Esophagus muscularis mucosa (tissue), 4 donors: ENCODE measurements at regions not wholly inside any gene's neighbourhood (a gene's known extent, or its start where the extent isn't known, plus 50 kb on each side); places are given as distances from the start of the nearest gene placed in this dataset.

ENCODE experiments used
- DNase-seq: peaks from one replicate; pipeline ENCODE4 v3.0.0-alpha.2; 2017; ENCODE audit errors: extremely low spot score
- H3K27ac ChIP-seq, 4 donors: fragments of 200-600 bp; sonication (generic); replicated peaks in 1 of 4; 1 replicate in 3 of 4; 2 replicates in 1 of 4; pipeline ENCODE4 v1.5.1; 2016 to 2019; ENCODE audit warnings: mild to moderate bottlenecking in 1 of 4
- H3K27me3 ChIP-seq, 4 donors: fragments of 200-600 bp; sonication (generic); one replicate each; pipeline versions ENCODE4 v1.5.1 to v1.6.0; 2016 to 2019
- H3K36me3 ChIP-seq, 4 donors: fragments of 200-600 bp; sonication (generic); one replicate each; pipeline ENCODE4 v1.5.1; 2016 to 2019
- H3K4me1 ChIP-seq, 4 donors: fragments of 200-600 bp; sonication (generic); one replicate each; pipeline ENCODE4 v1.5.1; 2016 to 2019
- H3K4me3 ChIP-seq, 4 donors: fragments of 200-600 bp; sonication (generic); 1 replicate in 2 of 4; 2 replicates in 2 of 4; pipeline ENCODE4 v1.5.1; 2016 to 2019; ENCODE audit warnings: mild to moderate bottlenecking in 4 of 4, moderate library complexity in 1 of 4
- H3K9me3 ChIP-seq, 4 donors: fragments of 200-600 bp; sonication (generic); 1 replicate in 3 of 4; 2 replicates in 1 of 4; pipeline ENCODE4 v1.5.1; 2016 to 2019
- CTCF ChIP-seq, 3 experiments: fragments of 200-600 bp in 2 of 3; fragments of 450-650 bp in 1 of 3; sonication (generic) in 2 of 3; IDR thresholded peaks; one replicate each; pipeline ENCODE4 v1.5.1; 2017 to 2019; ENCODE audit warnings: antibody characterized with exemption in 3 of 3, mild to moderate bottlenecking in 2 of 3, moderate library complexity in 1 of 3
- EP300 ChIP-seq: sonication (generic); formaldehyde crosslinking; IDR thresholded peaks from one replicate; pipeline ENCODE4 v1.6.1; 2017; ENCODE audit warnings: antibody characterized with exemption
- POLR2A ChIP-seq: fragments of 450-650 bp; IDR thresholded peaks from one replicate; pipeline ENCODE4 v1.6.1; 2017; ENCODE audit warnings: antibody characterized with exemption, moderate library complexity, mild to moderate bottlenecking, low read depth
- POLR2AphosphoS5 ChIP-seq, 2 donors: sonication (generic); formaldehyde crosslinking; IDR thresholded peaks; one replicate each; pipeline ENCODE4 v1.6.1; 2017; ENCODE audit warnings: antibody characterized with exemption in 2 of 2
- WGBS: methylation state at CpG from one replicate; pipeline ENCODE4 v1.1.5; 2018; 5-methylcytosine and 5-hydroxymethylcytosine counted together
- intact Hi-C: fragments of 100-400 bp; cut with DNase I; formaldehyde crosslinking; loops from one replicate; pipeline ENCODE4 v1.15.1; 2023

DNA sequence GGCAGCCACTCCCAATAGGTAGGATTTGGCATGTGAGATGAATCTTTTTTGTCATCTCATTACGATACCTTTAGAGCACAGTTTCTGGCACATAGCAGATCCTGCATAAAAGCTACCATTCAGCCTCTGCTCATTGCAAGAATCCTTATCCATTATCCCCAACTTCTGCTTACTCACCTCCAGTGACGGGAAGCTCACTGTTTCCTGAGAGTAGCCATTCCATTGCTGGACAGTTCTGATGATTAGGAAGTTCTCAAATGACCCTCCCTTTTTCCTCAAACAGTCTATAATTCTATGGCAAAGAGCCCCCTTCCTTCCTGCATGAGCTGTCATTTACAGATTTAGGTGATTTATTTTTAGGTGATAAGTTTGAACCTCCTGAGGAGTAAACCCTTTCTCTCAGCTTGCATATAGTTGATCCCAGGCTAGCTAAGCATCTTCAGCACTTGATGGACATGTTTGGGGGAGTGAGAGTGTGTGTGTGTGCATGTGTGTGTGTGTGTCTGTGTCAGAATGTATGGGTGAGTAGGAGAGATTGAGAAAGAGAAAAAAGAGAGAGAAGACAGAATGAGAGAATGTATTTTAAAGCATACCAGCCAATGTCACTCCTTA, 109.7 kb downstream of the LSM3 start:
- Histone ChIP-seq H3K27ac (no peak overlapping the region), H3K27me3 (peaks cover 0 to 5% (median 0%) of the 10 kb centered on the region in 4 donors), H3K4me3 (no peak overlapping the region), H3K36me3 (no peaks in the 10 kb centered on the region), H3K9me3 (no peaks in the 10 kb centered on the region), H3K4me1 (peaks cover 0 to 16% (median 2%) of the 10 kb centered on the region in 4 donors)
- no peak for TF ChIP-seq POLR2AphosphoS5 (IDR thresholded peaks at IDR 0.05)
- no peak for TF ChIP-seq EP300
- no peak for TF ChIP-seq CTCF (IDR thresholded peaks at IDR 0.05)
- no peak for TF ChIP-seq POLR2A
- no peak for DNase-seq
- intact Hi-C loops = no loop called here
- 93% methylated on average over 2 of the region's 2 CpGs for WGBS

DNA sequence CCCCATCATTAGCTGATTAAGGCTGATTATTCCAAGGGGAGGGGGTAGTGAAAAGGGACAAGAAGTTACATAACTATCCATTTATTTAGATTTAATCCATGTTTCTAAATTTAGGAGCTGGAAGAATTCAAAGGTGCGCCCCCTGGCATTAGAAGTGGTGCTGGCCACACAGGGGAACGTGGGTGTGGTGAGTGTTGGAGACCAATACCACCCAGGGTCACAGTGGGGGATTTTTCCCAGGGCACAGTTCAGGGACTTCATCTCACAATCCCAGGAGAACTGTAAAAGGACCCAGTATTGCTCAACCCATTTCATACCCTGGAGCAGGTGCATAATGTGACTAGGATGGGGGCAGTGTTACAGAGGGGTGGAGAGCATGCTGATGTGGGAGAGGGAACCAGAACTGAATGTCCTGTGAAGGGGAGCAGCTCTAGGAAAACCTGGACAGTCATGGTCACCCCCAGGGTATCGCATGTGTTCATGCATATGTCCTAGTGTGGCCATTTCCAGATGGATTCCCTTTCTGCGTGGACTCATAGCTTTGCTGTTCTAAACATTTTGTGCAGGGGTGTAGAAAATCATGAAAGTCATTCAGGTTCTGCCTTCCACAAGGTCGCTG, 110.3 kb downstream of the LSM3 start:
- intact Hi-C loops = no loop called here
- 95% methylated on average over 4 of the region's 5 CpGs for WGBS
- DNase-seq = no peak
- TF ChIP-seq CTCF (IDR thresholded peaks at IDR 0.05) = no peak
- no peak for TF ChIP-seq POLR2AphosphoS5 (IDR thresholded peaks at IDR 0.05)
- TF ChIP-seq POLR2A = no peak
- TF ChIP-seq EP300 = no peak
- Histone ChIP-seq H3K4me3 (no peak overlapping the region), H3K36me3 (no peaks in the 10 kb centered on the region), H3K27ac (no peak overlapping the region), H3K4me1 (peaks cover 0 to 16% (median 2%) of the 10 kb centered on the region in 4 donors), H3K27me3 (no peaks in the 10 kb centered on the region), H3K9me3 (no peaks in the 10 kb centered on the region)

GRCh38 chr3:14289590-14290461, 111.2 kb downstream of the LSM3 start:
- TF ChIP-seq POLR2A (no peak), POLR2AphosphoS5 (IDR thresholded peaks at IDR 0.05) (peak; percentile 53 to 70)
- Histone ChIP-seq H3K4me1 (peaks cover 0 to 16% (median 2%) of the 10 kb centered on the region in 4 donors), H3K27ac (no peak overlapping the region), H3K9me3 (no peaks in the 10 kb centered on the region), H3K4me3 (no peak overlapping the region), H3K36me3 (no peaks in the 10 kb centered on the region), H3K27me3 (no peaks in the 10 kb centered on the region)
- WGBS = 29% methylated on average over 7 of the region's 7 CpGs
- intact Hi-C loops = no loop called here
- no peak for DNase-seq

DNA sequence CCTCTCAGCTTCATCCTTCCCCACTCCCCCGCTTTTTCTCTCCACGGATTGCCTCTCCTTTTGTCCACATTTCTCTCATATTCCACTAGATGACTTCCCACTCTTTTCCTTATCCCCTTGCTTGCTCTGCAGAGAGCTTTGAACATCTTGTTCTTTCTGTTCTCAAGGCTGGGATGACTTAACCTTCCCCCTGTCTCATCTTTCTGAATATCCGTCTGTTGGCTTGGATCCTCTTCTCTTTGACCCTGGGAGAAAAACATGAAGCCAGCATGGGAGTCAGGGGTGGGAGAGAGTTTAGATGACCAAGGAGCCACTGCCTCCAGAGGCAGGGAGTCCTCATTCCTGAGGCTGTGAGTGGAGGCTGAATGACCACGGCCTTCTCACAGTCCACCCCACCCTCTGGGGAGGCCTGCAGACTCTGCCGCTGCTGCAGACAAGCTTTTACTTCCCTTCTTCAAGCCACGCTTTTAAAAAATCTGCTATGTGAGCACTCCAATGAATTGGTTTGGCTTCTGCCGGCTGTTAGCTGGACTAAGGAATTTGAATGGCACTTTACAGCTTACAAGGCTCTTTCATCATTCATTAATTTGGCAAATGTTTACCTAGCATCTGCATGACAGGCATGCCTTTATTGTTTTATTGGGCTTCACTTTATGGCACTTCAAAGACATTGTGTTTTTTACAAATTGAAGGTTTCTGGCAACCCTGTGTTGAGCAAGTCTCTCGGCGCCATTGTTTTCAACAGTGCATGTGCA, 111.6 kb upstream of the SLC6A6 start:
- no peak for DNase-seq
- intact Hi-C loops = no loop called here
- WGBS = 74% methylated on average over 9 of the region's 9 CpGs
- Histone ChIP-seq H3K4me1 (peaks cover 0 to 16% (median 2%) of the 10 kb centered on the region in 4 donors), H3K27ac (no peak overlapping the region), H3K36me3 (no peaks in the 10 kb centered on the region), H3K4me3 (no peak overlapping the region), H3K27me3 (no peaks in the 10 kb centered on the region), H3K9me3 (no peaks in the 10 kb centered on the region)
- TF ChIP-seq CTCF (IDR thresholded peaks at IDR 0.05) (no peak), POLR2AphosphoS5 (IDR thresholded peaks at IDR 0.05) (no peak), POLR2A (no peak), EP300 (no peak)

DNA sequence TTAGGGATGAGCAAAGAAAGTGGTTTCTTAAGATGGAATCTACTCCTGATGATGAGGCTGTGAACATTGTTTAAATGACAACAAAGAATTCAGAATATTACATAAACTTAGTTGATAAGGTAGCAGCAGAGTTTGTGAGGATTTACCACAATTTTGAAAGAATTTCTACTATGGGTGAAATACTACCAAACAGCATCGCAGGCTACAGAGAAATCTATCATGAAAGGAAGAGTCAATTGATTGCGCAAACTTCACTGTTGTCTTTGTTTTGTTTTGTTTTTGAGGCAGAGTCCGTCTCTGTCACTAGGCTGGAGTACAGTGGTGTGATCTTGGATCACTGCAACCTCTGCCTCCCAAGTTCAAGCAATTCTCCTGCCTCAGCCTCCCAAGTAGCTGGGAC, 107.4 kb upstream of the SLC6A6 start:
- 93% methylated on average over 3 of the region's 3 CpGs for WGBS
- DNase-seq = no peak
- intact Hi-C loops = no loop called here
- H3K9me3 ChIP-seq = no peaks in the 10 kb centered on the region
- H3K27ac ChIP-seq = no peak overlapping the region
- TF ChIP-seq CTCF (IDR thresholded peaks at IDR 0.05) (no peak), POLR2AphosphoS5 (IDR thresholded peaks at IDR 0.05) (no peak), POLR2A (no peak), EP300 (no peak)
- peaks cover 5 to 21% (median 16%) of the 10 kb centered on the region in 4 donors for H3K4me1 ChIP-seq
- no peak overlapping the region for H3K4me3 ChIP-seq
- H3K36me3 ChIP-seq = no peaks in the 10 kb centered on the region
- H3K27me3 ChIP-seq = peaks cover 0 to 18% (median 0%) of the 10 kb centered on the region in 4 donors
